Caco-2 (cell line): ENCODE measurements at regions not wholly inside any gene's neighbourhood (a gene's known extent, or its start where the extent isn't known, plus 50 kb on each side); places are given as distances from the start of the nearest gene placed in this dataset.

Source experiments
- BruUV-seq: library from RNA; stranded (reverse); fragments of 400-500 nt; replicated peaks from 2 replicates; lab custom pipeline; 2021; lab: Mats Ljungman, UMichigan
- CTCF ChIA-PET: fragments of 300-600 bp; sonication (Branson Sonifier 250); formaldehyde crosslinking; loops from one replicate; lab custom pipeline; 2022; ENCODE audit warnings: antibody characterized with exemption; lab: Charles Lee
- POLR2A ChIA-PET: fragments of 300-600 bp; sonication (Branson Sonifier 250); formaldehyde crosslinking; loops from one replicate; lab custom pipeline; 2022; ENCODE audit warnings: antibody characterized with exemption; lab: Charles Lee
- DNase-seq, 2 experiments: peaks; one replicate each; pipeline versions ENCODE4 v3.0.0 to v3.0.0-alpha.2; 2020 to 2022
- H3K27me3 ChIP-seq: replicated peaks from 2 replicates; pipeline ENCODE4 v1.6.0; 2011; ENCODE audit warnings: low read length; ENCODE audit not compliant: control insufficient read depth, insufficient read depth
- H3K36me3 ChIP-seq: 2 replicates; pipeline ENCODE4 v1.5.1; 2011; ENCODE audit warnings: low read length; ENCODE audit not compliant: control insufficient read depth, insufficient read depth
- H3K4me1 ChIP-seq: fragments of 250-450 bp; sonication (Bioruptor Pico); 2 replicates; pipeline ENCODE4 v1.5.1; 2020; ENCODE audit warnings: mild to moderate bottlenecking
- H3K4me3 ChIP-seq: 2 replicates; pipeline ENCODE4 v1.5.1; 2011; ENCODE audit warnings: low read depth, mild to moderate bottlenecking, control low read depth, low read length
- H3K9me3 ChIP-seq: fragments of 250-450 bp; sonication (Bioruptor Pico); 2 replicates; pipeline ENCODE4 v1.5.1; 2020; ENCODE audit warnings: mild to moderate bottlenecking, moderate library complexity
- H3K27ac Mint-ChIP-seq: one replicate; pipeline ENCODE4 v1.8.0; 2022; ENCODE audit warnings: mixed read lengths; ENCODE audit not compliant: unreplicated experiment
- H3K27me3 Mint-ChIP-seq: one replicate; pipeline ENCODE4 v1.8.0; 2022; ENCODE audit warnings: mixed read lengths; ENCODE audit not compliant: insufficient read depth, unreplicated experiment
- H3K36me3 Mint-ChIP-seq: one replicate; pipeline ENCODE4 v1.8.0; 2022; ENCODE audit warnings: mild to moderate bottlenecking, mixed read lengths; ENCODE audit not compliant: insufficient read depth, unreplicated experiment
- H3K4me1 Mint-ChIP-seq: one replicate; pipeline ENCODE4 v1.8.0; 2022; ENCODE audit warnings: low read depth, mixed read lengths; ENCODE audit not compliant: unreplicated experiment
- H3K4me3 Mint-ChIP-seq: one replicate; pipeline ENCODE4 v1.8.0; 2022; ENCODE audit warnings: mild to moderate bottlenecking, moderate library complexity, mixed read lengths; ENCODE audit not compliant: unreplicated experiment
- H3K9me3 Mint-ChIP-seq: one replicate; pipeline ENCODE4 v1.8.0; 2022; ENCODE audit warnings: mixed read lengths; ENCODE audit not compliant: unreplicated experiment
- CTCF ChIP-seq, 2 experiments: fragments of 200-600 bp in 1 of 2; IDR thresholded peaks; 1 replicate in 1 of 2; 2 replicates in 1 of 2; pipeline versions ENCODE4 v1.5.1 to v1.8.0; 2011 to 2022; ENCODE audit warnings: antibody characterized with exemption in 1 of 2, control low read depth in 1 of 2, inconsistent platforms in 1 of 2, low read depth in 1 of 2, low read length in 1 of 2, mild to moderate bottlenecking in 1 of 2, moderate library complexity in 1 of 2; ENCODE audit not compliant: insufficient read depth in 1 of 2, severe bottlenecking in 1 of 2, unreplicated experiment in 1 of 2
- intact Hi-C: fragments of 100-400 bp; cut with micrococcal nuclease; formaldehyde crosslinking; loops from one replicate; pipeline ENCODE4 v1.10.0; 2022; ENCODE audit not compliant: unreplicated experiment

DNA sequence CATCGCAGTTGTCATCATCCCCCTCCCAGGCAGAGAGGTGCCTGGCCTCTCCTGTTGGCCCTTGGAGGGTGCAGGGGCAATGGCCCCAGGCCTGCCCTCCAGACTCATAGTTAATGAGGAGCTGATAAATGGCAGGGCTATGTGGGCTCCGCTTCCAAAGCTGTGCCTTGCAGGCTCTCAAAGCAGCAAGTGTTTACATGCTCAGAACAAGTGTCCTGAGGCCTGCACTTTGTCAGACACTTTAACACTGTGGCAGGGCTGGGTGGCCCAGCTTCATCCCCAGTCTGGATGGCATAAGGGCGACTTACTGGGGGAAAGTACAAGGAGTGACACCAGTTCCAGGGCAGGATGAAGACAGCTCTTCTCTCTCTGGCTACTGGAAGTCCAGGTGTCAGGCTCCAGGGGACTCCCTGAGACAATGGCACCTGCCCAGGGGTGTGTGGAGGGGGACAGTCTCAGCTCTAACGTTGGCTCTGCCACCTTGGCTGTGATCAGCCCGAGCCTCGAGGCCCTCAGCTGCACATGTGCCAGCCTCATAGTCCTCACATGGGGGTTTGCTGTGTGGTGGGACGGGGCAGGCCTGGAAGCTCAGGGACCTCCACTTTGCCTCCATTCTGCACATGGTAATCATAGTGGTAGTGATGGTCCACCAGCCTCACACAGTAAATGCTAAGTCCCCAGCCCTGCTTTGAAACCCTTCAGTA is 153.4 kb downstream of the BARX1 start:
- H3K27ac Mint-ChIP-seq: no peak overlapping the region
- no peak overlapping the region for H3K4me3 Mint-ChIP-seq
- H3K4me1 ChIP-seq: no peaks in the 10 kb centered on the region
- H3K9me3 Mint-ChIP-seq: no peaks in the 10 kb centered on the region
- DNase-seq: no peak
- no peak overlapping the region for H3K4me3 ChIP-seq
- POLR2A ChIA-PET: no interaction called here
- CTCF ChIA-PET: no interaction called here
- H3K36me3 ChIP-seq: no peaks in the 10 kb centered on the region
- H3K4me1 Mint-ChIP-seq: no peaks in the 10 kb centered on the region
- H3K27me3 ChIP-seq: no peaks in the 10 kb centered on the region
- H3K36me3 Mint-ChIP-seq: no peaks in the 10 kb centered on the region
- no TSS peak for BruUV-seq
- peaks cover 3% of the 10 kb centered on the region for H3K27me3 Mint-ChIP-seq
- TF ChIP-seq CTCF (IDR thresholded peaks at IDR 0.05; ENCODE audit: insufficient read depth in 1 of 2, low read depth in 1 of 2, low read length in 1 of 2, severe bottlenecking in 1 of 2, unreplicated experiment in 1 of 2): no peak
- intact Hi-C loops: no loop called here
- no peaks in the 10 kb centered on the region for H3K9me3 ChIP-seq

DNA sequence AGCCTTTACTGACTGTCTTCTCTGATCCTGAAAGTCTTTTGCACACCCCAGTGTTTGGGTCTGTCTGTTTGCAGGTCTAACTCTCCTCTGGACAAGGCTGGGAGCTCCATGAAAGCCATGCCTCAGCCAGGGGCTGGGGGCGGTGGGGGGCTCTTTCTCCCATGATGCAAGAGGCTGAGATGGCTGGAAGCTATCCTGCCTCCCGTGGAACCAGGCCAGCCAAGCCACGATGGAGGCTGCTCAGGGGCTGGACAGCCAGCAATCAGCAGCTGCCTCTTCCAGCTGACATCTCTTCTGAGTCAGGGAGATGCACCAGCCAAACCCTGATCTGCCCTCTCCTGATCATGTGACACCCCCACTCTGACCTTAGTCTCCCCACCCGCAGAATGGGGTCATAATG is 154.0 kb downstream of the BARX1 start:
- Histone ChIP-seq H3K9me3 (no peaks in the 10 kb centered on the region), H3K4me1 (no peaks in the 10 kb centered on the region), H3K27me3 (no peaks in the 10 kb centered on the region), H3K36me3 (no peaks in the 10 kb centered on the region), H3K4me3 (no peak overlapping the region)
- TF ChIP-seq CTCF (IDR thresholded peaks at IDR 0.05; ENCODE audit: insufficient read depth in 1 of 2, low read depth in 1 of 2, low read length in 1 of 2, severe bottlenecking in 1 of 2, unreplicated experiment in 1 of 2): no peak
- H3K27ac Mint-ChIP-seq: no peak overlapping the region
- H3K27me3 Mint-ChIP-seq: peaks cover 4% of the 10 kb centered on the region
- no peaks in the 10 kb centered on the region for H3K9me3 Mint-ChIP-seq
- no peak overlapping the region for H3K4me3 Mint-ChIP-seq
- no peaks in the 10 kb centered on the region for H3K4me1 Mint-ChIP-seq
- H3K36me3 Mint-ChIP-seq: no peaks in the 10 kb centered on the region
- intact Hi-C loops: no loop called here
- ChIA-PET POLR2A (no interaction called here), CTCF (no interaction called here)
- no TSS peak for BruUV-seq
- no peak for DNase-seq

GRCh38 chr9:93792358-93792757 is 162.8 kb downstream of the BARX1 start:
- TF ChIP-seq CTCF (IDR thresholded peaks at IDR 0.05; ENCODE audit: insufficient read depth in 1 of 2, low read depth in 1 of 2, low read length in 1 of 2, severe bottlenecking in 1 of 2, unreplicated experiment in 1 of 2): no peak
- Mint-ChIP-seq H3K27ac (no peak overlapping the region), H3K9me3 (no peaks in the 10 kb centered on the region), H3K27me3 (peaks cover 13% of the 10 kb centered on the region), H3K4me1 (no peaks in the 10 kb centered on the region), H3K36me3 (no peaks in the 10 kb centered on the region), H3K4me3 (no peak overlapping the region)
- no peak overlapping the region for H3K4me3 ChIP-seq
- H3K27me3 ChIP-seq: no peaks in the 10 kb centered on the region
- ChIA-PET CTCF (no interaction called here), POLR2A (no interaction called here)
- H3K4me1 ChIP-seq: no peaks in the 10 kb centered on the region
- no peak for DNase-seq
- BruUV-seq: no TSS peak
- intact Hi-C loops: no loop called here
- H3K9me3 ChIP-seq: no peaks in the 10 kb centered on the region
- H3K36me3 ChIP-seq: no peaks in the 10 kb centered on the region
